ENCODE measurements at regions not wholly inside any gene's neighbourhood (a gene's known extent, or its start where the extent isn't known, plus 50 kb on each side); places are given as distances from the start of the nearest gene placed in this dataset.

- Histone ChIP-seq H3K27me3 (replicated peaks; ENCODE audit: insufficient read depth, low read depth, low read length, poor library complexity) (no peaks in the 10 kb centered on the region), H3K9me3 (ENCODE audit: low read depth, low read length, poor library complexity, severe bottlenecking) (no peaks in the 10 kb centered on the region), H3K27ac (ENCODE audit: low read depth, low read length, poor library complexity, severe bottlenecking) (no peak overlapping the region), H3K36me3 (ENCODE audit: insufficient read depth, low read length, poor library complexity, severe bottlenecking) (no peaks in the 10 kb centered on the region), H3K4me3 (ENCODE audit: low read depth, low read length, poor library complexity, severe bottlenecking) (no peak overlapping the region), H3K4me1 (ENCODE audit: insufficient read depth, low read length, poor library complexity, severe bottlenecking) (peaks cover 5% of the 10 kb centered on the region)
- TF ChIP-seq, protein P1, sequence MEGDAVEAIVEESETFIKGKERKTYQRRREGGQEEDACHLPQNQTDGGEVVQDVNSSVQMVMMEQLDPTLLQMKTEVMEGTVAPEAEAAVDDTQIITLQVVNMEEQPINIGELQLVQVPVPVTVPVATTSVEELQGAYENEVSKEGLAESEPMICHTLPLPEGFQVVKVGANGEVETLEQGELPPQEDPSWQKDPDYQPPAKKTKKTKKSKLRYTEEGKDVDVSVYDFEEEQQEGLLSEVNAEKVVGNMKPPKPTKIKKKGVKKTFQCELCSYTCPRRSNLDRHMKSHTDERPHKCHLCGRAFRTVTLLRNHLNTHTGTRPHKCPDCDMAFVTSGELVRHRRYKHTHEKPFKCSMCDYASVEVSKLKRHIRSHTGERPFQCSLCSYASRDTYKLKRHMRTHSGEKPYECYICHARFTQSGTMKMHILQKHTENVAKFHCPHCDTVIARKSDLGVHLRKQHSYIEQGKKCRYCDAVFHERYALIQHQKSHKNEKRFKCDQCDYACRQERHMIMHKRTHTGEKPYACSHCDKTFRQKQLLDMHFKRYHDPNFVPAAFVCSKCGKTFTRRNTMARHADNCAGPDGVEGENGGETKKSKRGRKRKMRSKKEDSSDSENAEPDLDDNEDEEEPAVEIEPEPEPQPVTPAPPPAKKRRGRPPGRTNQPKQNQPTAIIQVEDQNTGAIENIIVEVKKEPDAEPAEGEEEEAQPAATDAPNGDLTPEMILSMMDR (conservative IDR thresholded peaks at IDR 0.05; ENCODE audit: low read depth, low read length), result no peak
- TF ChIP-seq EZH2 (IDR thresholded peaks at IDR 0.05; ENCODE audit: borderline replicate concordance, low read depth, low read length, poor library complexity, severe bottlenecking), result no peak
- POLR2A ChIA-PET (ENCODE audit: low non-redundant PET), result no interaction called here
- intact Hi-C loops (cut with micrococcal nuclease; ENCODE audit: unreplicated experiment), result no loop called here
- no TSS peak for BruUV-seq (replicated peaks)
- no peak for DNase-seq (ENCODE audit: low spot score)
- CTCF ChIA-PET, result no interaction called here
Measured at GRCh38 chr3:102205647-102206046, 229.2 kb upstream of the ZPLD1 start.

GRCh38 chr3:102206511-102207031 lies 228.2 kb upstream of the ZPLD1 start:
- Histone ChIP-seq H3K9me3 (ENCODE audit: low read depth, low read length, poor library complexity, severe bottlenecking) (peaks cover 4% of the 10 kb centered on the region), H3K4me1 (ENCODE audit: insufficient read depth, low read length, poor library complexity, severe bottlenecking) (peaks cover 5% of the 10 kb centered on the region), H3K4me3 (ENCODE audit: low read depth, low read length, poor library complexity, severe bottlenecking) (no peak overlapping the region), H3K27ac (ENCODE audit: low read depth, low read length, poor library complexity, severe bottlenecking) (no peak overlapping the region), H3K27me3 (replicated peaks; ENCODE audit: insufficient read depth, low read depth, low read length, poor library complexity) (no peaks in the 10 kb centered on the region), H3K36me3 (ENCODE audit: insufficient read depth, low read length, poor library complexity, severe bottlenecking) (no peaks in the 10 kb centered on the region)
- DNase-seq (ENCODE audit: low spot score), result no peak
- BruUV-seq (replicated peaks), result no TSS peak
- TF ChIP-seq EZH2 (IDR thresholded peaks at IDR 0.05; ENCODE audit: borderline replicate concordance, low read depth, low read length, poor library complexity, severe bottlenecking), result no peak
- TF ChIP-seq, protein P1 (conservative IDR thresholded peaks at IDR 0.05; ENCODE audit: low read depth, low read length), result no peak
- ChIA-PET CTCF (no interaction called here), POLR2A (ENCODE audit: low non-redundant PET) (no interaction called here)
- intact Hi-C loops (cut with micrococcal nuclease; ENCODE audit: unreplicated experiment), result no loop called here

GRCh38 chr3:102207151-102207571 lies 227.7 kb upstream of the ZPLD1 start:
- H3K27me3 ChIP-seq (replicated peaks; ENCODE audit: insufficient read depth, low read depth, low read length, poor library complexity), result no peaks in the 10 kb centered on the region
- no peak for DNase-seq (ENCODE audit: low spot score)
- TF ChIP-seq, protein P1 (conservative IDR thresholded peaks at IDR 0.05; ENCODE audit: low read depth, low read length), result no peak
- TF ChIP-seq EZH2 (IDR thresholded peaks at IDR 0.05; ENCODE audit: borderline replicate concordance, low read depth, low read length, poor library complexity, severe bottlenecking), result no peak
- intact Hi-C loops (cut with micrococcal nuclease; ENCODE audit: unreplicated experiment), result no loop called here
- no TSS peak for BruUV-seq (replicated peaks)
- peaks cover 6% of the 10 kb centered on the region for H3K9me3 ChIP-seq (ENCODE audit: low read depth, low read length, poor library complexity, severe bottlenecking)
- ChIA-PET POLR2A (ENCODE audit: low non-redundant PET) (interaction anchor here (0.6 kb wide), 1 partner anchor 25 kb away, joined by 4 read pairs; no protein-coding TSS in a partner anchor), CTCF (no interaction called here)
- H3K36me3 ChIP-seq (ENCODE audit: insufficient read depth, low read length, poor library complexity, severe bottlenecking), result no peaks in the 10 kb centered on the region
- no peak overlapping the region for H3K4me3 ChIP-seq (ENCODE audit: low read depth, low read length, poor library complexity, severe bottlenecking)
- no peak overlapping the region for H3K27ac ChIP-seq (ENCODE audit: low read depth, low read length, poor library complexity, severe bottlenecking)
- peaks cover 5% of the 10 kb centered on the region for H3K4me1 ChIP-seq (ENCODE audit: insufficient read depth, low read length, poor library complexity, severe bottlenecking)

All from A673 (cell line).